ENCODE measurements at regions not wholly inside any gene's neighbourhood (a gene's known extent, or its start where the extent isn't known, plus 50 kb on each side); places are given as distances from the start of the nearest gene placed in this dataset.

DNA sequence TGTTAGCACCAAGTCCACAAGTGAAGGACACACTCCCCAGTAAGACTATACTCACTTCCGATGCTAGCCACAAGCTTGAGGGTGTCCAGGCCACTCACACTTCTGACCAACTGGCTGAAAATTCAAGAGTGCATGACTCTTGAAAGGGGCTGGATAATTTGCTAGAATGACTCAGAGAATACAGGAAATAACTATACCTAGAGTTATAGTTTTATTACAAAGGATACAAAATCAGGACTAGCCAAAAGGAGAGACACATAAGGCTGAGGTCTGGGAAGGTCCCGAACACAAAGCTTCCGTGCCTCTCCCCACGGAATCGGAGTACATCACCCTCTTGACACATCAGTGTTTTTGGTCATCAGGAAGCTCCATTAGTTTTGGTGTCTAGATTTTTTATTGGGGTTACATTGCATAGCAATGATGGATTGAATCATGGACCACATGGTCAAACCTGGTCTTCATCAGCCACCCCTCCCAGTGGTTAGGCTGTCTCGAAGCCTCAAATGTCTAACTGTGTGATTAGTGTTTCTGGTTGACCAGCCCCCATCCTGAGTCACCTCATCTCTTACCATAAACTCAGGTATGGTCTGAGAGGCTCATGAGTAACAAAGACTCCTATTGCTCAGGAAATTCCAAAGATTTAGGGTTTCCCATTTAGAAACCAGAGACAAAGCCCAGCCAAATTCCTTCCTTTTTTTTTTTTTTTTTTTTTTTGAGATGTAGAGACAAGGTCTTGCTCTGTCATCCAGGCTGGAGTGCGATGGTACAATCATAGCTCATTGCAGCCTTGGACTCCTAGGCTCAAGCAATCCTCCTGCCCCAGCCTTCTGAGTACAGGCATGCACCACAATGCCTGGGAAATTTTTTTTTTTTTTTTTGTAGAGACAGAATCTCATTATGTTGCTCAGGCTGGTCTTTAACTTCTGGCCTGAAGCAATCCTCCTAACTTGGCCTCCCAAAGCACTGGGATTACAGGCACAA is 472.0 kb upstream of the TBX3 start:
- no peak for ATAC-seq
- no peaks in the 10 kb centered on the region for H3K36me3 ChIP-seq (ENCODE audit: control insufficient read depth, insufficient read depth, low read length)
- FAIRE-seq, result no peak
- POLR2A ChIA-PET, result no interaction called here
- no peak overlapping the region for H3K9ac ChIP-seq (ENCODE audit: insufficient read depth in 1 of 2, low read depth in 2 of 2, low read length in 2 of 2)
- no peaks in the 10 kb centered on the region for H3K9me1 ChIP-seq (ENCODE audit: control insufficient read depth, insufficient read depth, low read length)
- no peaks in the 10 kb centered on the region for H3K4me1 ChIP-seq (replicated peaks in 1 of 2; ENCODE audit: control insufficient read depth in 2 of 2, insufficient read depth in 2 of 2, low read length in 2 of 2)
- H3K4me2 ChIP-seq (ENCODE audit: insufficient read depth, low read length), result no peak overlapping the region
- CTCF ChIA-PET (ENCODE audit: low intra/inter-chr PET ratio), result interaction anchor here (0.7 kb wide), 1 partner anchor 238 kb away, joined by 5 read pairs; no protein-coding TSS in a partner anchor
- H3K9me3 ChIP-seq (replicated peaks; ENCODE audit: control insufficient read depth, insufficient read depth, low read depth, low read length), result no peaks in the 10 kb centered on the region
- no TSS peak for BruUV-seq (replicated peaks)
- 0% methylated on average over 7 of the region's 7 CpGs for WGBS (ENCODE audit: insufficient coverage, low coverage, missing lambda C conversion rate)
- intact Hi-C loops (cut with micrococcal nuclease), result no loop called here
- H3K79me2 ChIP-seq (ENCODE audit: control insufficient read depth, insufficient read depth, low read length), result no peaks in the 10 kb centered on the region
- H4K20me1 ChIP-seq (replicated peaks; ENCODE audit: control insufficient read depth, insufficient read depth, low read length), result no peaks in the 10 kb centered on the region
- no peaks in the 10 kb centered on the region for H3K27me3 ChIP-seq (ENCODE audit: control insufficient read depth in 2 of 2, insufficient read depth in 2 of 2, low read length in 2 of 2)
- no peak overlapping the region for H2AFZ ChIP-seq (ENCODE audit: low read depth, low read length)
- no peak overlapping the region for H3K27ac ChIP-seq (ENCODE audit: extremely low read depth, low read depth, low read length)
- in situ Hi-C loops (cut with MboI), result no loop called here
- no peak overlapping the region for H3K4me3 ChIP-seq
- no peak for DNase-seq (ENCODE audit: extremely low read depth in 1 of 4, low spot score in 3 of 4)
- TF ChIP-seq ZNF143 (CRISPR knock-in tag; IDR thresholded peaks at IDR 0.05), result no peak
- TF ChIP-seq GABPA (tag; conservative IDR thresholded peaks at IDR 0.05; ENCODE audit: low read depth), result no peak
- TF ChIP-seq, protein P1, sequence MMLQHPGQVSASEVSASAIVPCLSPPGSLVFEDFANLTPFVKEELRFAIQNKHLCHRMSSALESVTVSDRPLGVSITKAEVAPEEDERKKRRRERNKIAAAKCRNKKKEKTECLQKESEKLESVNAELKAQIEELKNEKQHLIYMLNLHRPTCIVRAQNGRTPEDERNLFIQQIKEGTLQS (IDR thresholded peaks at IDR 0.05), result no peak
- TF ChIP-seq, protein P1 (CRISPR knock-in tag; conservative IDR thresholded peaks at IDR 0.05), result no peak
- TF ChIP-seq, protein P2, sequence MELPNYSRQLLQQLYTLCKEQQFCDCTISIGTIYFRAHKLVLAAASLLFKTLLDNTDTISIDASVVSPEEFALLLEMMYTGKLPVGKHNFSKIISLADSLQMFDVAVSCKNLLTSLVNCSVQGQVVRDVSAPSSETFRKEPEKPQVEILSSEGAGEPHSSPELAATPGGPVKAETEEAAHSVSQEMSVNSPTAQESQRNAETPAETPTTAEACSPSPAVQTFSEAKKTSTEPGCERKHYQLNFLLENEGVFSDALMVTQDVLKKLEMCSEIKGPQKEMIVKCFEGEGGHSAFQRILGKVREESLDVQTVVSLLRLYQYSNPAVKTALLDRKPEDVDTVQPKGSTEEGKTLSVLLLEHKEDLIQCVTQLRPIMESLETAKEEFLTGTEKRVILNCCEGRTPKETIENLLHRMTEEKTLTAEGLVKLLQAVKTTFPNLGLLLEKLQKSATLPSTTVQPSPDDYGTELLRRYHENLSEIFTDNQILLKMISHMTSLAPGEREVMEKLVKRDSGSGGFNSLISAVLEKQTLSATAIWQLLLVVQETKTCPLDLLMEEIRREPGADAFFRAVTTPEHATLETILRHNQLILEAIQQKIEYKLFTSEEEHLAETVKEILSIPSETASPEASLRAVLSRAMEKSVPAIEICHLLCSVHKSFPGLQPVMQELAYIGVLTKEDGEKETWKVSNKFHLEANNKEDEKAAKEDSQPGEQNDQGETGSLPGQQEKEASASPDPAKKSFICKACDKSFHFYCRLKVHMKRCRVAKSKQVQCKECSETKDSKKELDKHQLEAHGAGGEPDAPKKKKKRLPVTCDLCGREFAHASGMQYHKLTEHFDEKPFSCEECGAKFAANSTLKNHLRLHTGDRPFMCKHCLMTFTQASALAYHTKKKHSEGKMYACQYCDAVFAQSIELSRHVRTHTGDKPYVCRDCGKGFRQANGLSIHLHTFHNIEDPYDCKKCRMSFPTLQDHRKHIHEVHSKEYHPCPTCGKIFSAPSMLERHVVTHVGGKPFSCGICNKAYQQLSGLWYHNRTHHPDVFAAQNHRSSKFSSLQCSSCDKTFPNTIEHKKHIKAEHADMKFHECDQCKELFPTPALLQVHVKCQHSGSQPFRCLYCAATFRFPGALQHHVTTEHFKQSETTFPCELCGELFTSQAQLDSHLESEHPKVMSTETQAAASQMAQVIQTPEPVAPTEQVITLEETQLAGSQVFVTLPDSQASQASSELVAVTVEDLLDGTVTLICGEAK (IDR thresholded peaks at IDR 0.05), result no peak
- TF ChIP-seq, protein P2 (CRISPR knock-in tag; IDR thresholded peaks at IDR 0.05), result no peak
- TF ChIP-seq, protein P3, sequence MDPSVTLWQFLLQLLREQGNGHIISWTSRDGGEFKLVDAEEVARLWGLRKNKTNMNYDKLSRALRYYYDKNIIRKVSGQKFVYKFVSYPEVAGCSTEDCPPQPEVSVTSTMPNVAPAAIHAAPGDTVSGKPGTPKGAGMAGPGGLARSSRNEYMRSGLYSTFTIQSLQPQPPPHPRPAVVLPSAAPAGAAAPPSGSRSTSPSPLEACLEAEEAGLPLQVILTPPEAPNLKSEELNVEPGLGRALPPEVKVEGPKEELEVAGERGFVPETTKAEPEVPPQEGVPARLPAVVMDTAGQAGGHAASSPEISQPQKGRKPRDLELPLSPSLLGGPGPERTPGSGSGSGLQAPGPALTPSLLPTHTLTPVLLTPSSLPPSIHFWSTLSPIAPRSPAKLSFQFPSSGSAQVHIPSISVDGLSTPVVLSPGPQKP (CRISPR knock-in tag; IDR thresholded peaks at IDR 0.05), result no peak
- no peak for TF ChIP-seq MED1 (CRISPR knock-in tag; IDR thresholded peaks at IDR 0.05; ENCODE audit: borderline replicate concordance)
- no peak for TF ChIP-seq ETV6 (IDR thresholded peaks at IDR 0.05; ENCODE audit: borderline replicate concordance in 1 of 2, low read depth in 2 of 2, low read length in 1 of 2)
- no peak for TF ChIP-seq ETV6 (CRISPR knock-in tag; IDR thresholded peaks at IDR 0.05; ENCODE audit: borderline replicate concordance)

All from K562 (cell line).